Thyroid gland (tissue), 4 donors: ENCODE measurements at regions not wholly inside any gene's neighbourhood (a gene's known extent, or its start where the extent isn't known, plus 50 kb on each side); places are given as distances from the start of the nearest gene placed in this dataset.

Experiments used
- DNase-seq, 2 donors: peaks; one replicate each; pipeline ENCODE4 v3.0.0-alpha.2; 2019
- H3K27ac ChIP-seq, 3 donors: fragments of 200-600 bp; sonication (generic); 1 replicate in 2 of 3; 2 replicates in 1 of 3; pipeline ENCODE4 v1.5.1; 2016 to 2019; ENCODE audit warnings: mild to moderate bottlenecking in 1 of 3, moderate library complexity in 1 of 3
- H3K27me3 ChIP-seq: fragments of 200-600 bp; sonication (generic); one replicate; pipeline ENCODE4 v1.5.1; 2019
- H3K36me3 ChIP-seq, 2 donors: fragments of 200-600 bp; sonication (generic); one replicate each; pipeline ENCODE4 v1.5.1; 2016 to 2019
- H3K4me1 ChIP-seq, 2 donors: fragments of 200-600 bp; sonication (generic); one replicate each; pipeline ENCODE4 v1.5.1; 2017 to 2019
- H3K4me3 ChIP-seq, 3 donors: fragments of 200-600 bp; sonication (generic); replicated peaks in 1 of 3; 1 replicate in 2 of 3; 2 replicates in 1 of 3; pipeline ENCODE4 v1.5.1; 2016; ENCODE audit warnings: mild to moderate bottlenecking in 1 of 3
- H3K9me3 ChIP-seq: fragments of 200-600 bp; sonication (generic); one replicate; pipeline ENCODE4 v1.5.1; 2017
- POLR2A ChIP-seq, 2 donors: fragments of 450-650 bp; IDR thresholded peaks; one replicate each; pipeline ENCODE4 v1.6.1; 2017; ENCODE audit warnings: antibody characterized with exemption in 2 of 2, mild to moderate bottlenecking in 2 of 2, moderate library complexity in 1 of 2
- WGBS, 2 donors: methylation state at CpG; one replicate each; pipeline ENCODE4 v1.1.5; 2017; 5-methylcytosine and 5-hydroxymethylcytosine counted together
- intact Hi-C: fragments of 100-400 bp; cut with DNase I; formaldehyde crosslinking; loops from one replicate; pipeline ENCODE4 v1.15.1; 2023
- TF ChIP-seq, protein P1 (sequence below), 6 experiments: fragments of 200-600 bp in 3 of 6; fragments of 450-650 bp in 3 of 6; sonication (generic) in 3 of 6; IDR thresholded peaks; one replicate each; pipeline ENCODE4 v1.5.1; 2016 to 2019; ENCODE audit warnings: antibody characterized with exemption in 6 of 6, mild to moderate bottlenecking in 2 of 6, inconsistent platforms in 1 of 6, moderate library complexity in 1 of 6

GRCh38 chr12:13769273-13769672 lies 212.1 kb downstream of the GRIN2B start:
- intact Hi-C loops: no loop called here
- WGBS, 2 donors: 80 to 86% methylated on average over 4 of the region's 4 CpGs
- no peaks in the 10 kb centered on the region for H3K9me3 ChIP-seq

GRCh38 chr12:13764748-13765147 lies 216.7 kb downstream of the GRIN2B start:
- no peak overlapping the region for H3K4me3 ChIP-seq
- intact Hi-C loops: no loop called here
- no peaks in the 10 kb centered on the region for H3K9me3 ChIP-seq
- no peaks in the 10 kb centered on the region for H3K36me3 ChIP-seq
- no peaks in the 10 kb centered on the region for H3K27me3 ChIP-seq
- 73% methylated on average over 6 of the region's 6 CpGs for WGBS, 2 donors
- H3K27ac ChIP-seq: no peak overlapping the region
- DNase-seq: no peak
- no peak for TF ChIP-seq POLR2A (IDR thresholded peaks at IDR 0.05)
- TF ChIP-seq, protein P1, sequence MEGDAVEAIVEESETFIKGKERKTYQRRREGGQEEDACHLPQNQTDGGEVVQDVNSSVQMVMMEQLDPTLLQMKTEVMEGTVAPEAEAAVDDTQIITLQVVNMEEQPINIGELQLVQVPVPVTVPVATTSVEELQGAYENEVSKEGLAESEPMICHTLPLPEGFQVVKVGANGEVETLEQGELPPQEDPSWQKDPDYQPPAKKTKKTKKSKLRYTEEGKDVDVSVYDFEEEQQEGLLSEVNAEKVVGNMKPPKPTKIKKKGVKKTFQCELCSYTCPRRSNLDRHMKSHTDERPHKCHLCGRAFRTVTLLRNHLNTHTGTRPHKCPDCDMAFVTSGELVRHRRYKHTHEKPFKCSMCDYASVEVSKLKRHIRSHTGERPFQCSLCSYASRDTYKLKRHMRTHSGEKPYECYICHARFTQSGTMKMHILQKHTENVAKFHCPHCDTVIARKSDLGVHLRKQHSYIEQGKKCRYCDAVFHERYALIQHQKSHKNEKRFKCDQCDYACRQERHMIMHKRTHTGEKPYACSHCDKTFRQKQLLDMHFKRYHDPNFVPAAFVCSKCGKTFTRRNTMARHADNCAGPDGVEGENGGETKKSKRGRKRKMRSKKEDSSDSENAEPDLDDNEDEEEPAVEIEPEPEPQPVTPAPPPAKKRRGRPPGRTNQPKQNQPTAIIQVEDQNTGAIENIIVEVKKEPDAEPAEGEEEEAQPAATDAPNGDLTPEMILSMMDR (IDR thresholded peaks at IDR 0.05): no peak
- H3K4me1 ChIP-seq: no peaks in the 10 kb centered on the region

More at GRCh38 chr12:13769273-13769672, 212.1 kb downstream of the GRIN2B start:
- H3K4me1 ChIP-seq: no peaks in the 10 kb centered on the region
- TF ChIP-seq, protein P1 (IDR thresholded peaks at IDR 0.05): no peak
- TF ChIP-seq POLR2A (IDR thresholded peaks at IDR 0.05): no peak
- no peaks in the 10 kb centered on the region for H3K36me3 ChIP-seq
- no peak for DNase-seq
- no peaks in the 10 kb centered on the region for H3K27me3 ChIP-seq
- no peak overlapping the region for H3K27ac ChIP-seq
- H3K4me3 ChIP-seq: no peak overlapping the region

DNA sequence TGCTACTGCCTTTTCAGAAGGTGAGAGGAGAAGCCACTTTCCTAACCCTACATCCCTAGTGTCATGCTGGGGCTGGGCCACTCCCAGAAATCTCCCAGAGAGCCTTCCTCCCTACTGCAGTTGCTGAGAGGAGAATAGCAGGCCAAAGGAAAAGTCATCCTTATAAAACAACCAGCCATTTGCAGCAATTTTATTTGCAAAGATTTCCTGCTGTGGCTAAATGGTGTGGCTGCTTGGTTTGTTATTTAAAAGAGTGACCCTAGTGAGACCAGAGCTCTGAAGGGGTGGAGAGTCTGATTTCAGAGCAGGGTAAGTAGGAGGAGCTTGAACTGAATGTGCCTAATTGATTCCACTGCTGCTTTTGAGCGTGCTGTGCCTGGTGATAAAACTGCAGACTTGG lies 232.0 kb downstream of the GRIN2B start:
- H3K4me1 ChIP-seq: no peaks in the 10 kb centered on the region
- WGBS, 2 donors: 61 to 74% methylated on average over 1 of the region's 1 CpG
- no peak overlapping the region for H3K27ac ChIP-seq
- no peak for TF ChIP-seq POLR2A (IDR thresholded peaks at IDR 0.05)
- TF ChIP-seq, protein P1 (IDR thresholded peaks at IDR 0.05): no peak
- H3K9me3 ChIP-seq: no peaks in the 10 kb centered on the region
- DNase-seq: no peak
- H3K27me3 ChIP-seq: no peaks in the 10 kb centered on the region
- intact Hi-C loops: no loop called here
- H3K36me3 ChIP-seq: no peaks in the 10 kb centered on the region
- no peak overlapping the region for H3K4me3 ChIP-seq

- Histone ChIP-seq H3K36me3 (no peaks in the 10 kb centered on the region), H3K9me3 (no peaks in the 10 kb centered on the region), H3K27ac (no peak overlapping the region), H3K4me3 (no peak overlapping the region), H3K4me1 (no peaks in the 10 kb centered on the region), H3K27me3 (no peaks in the 10 kb centered on the region)
- TF ChIP-seq POLR2A (IDR thresholded peaks at IDR 0.05): no peak
- TF ChIP-seq, protein P1 (IDR thresholded peaks at IDR 0.05): no peak
- WGBS, 2 donors: 66 to 74% methylated on average over 6 of the region's 6 CpGs
- no peak for DNase-seq
- intact Hi-C loops: no loop called here
Measured at GRCh38 chr12:13745111-13745860, 236.1 kb downstream of the GRIN2B start.

DNA sequence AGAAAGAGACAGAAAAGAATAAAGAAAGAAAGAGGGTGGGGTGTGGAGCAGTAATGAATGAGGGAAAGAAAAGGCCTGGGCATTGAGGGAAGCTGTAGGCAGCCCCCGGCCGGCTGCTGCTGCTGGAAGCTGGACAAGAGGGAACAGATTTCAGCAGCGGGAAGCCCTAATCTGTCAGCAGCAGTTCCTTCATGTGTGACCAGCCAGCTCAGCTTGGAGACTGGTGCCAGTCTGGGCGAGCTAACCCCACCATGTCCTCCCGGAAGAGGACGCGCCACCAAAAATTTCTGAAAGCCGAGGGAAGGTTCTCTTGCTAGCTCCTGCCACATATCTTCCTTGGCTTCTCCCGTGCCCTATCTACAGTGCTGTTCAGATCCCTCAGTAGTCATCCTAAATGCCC lies 236.8 kb downstream of the GRIN2B start:
- Histone ChIP-seq H3K36me3 (no peaks in the 10 kb centered on the region), H3K9me3 (no peaks in the 10 kb centered on the region), H3K27ac (no peak overlapping the region), H3K4me1 (no peaks in the 10 kb centered on the region), H3K4me3 (no peak overlapping the region), H3K27me3 (no peaks in the 10 kb centered on the region)
- no peak for TF ChIP-seq POLR2A (IDR thresholded peaks at IDR 0.05)
- TF ChIP-seq, protein P1 (IDR thresholded peaks at IDR 0.05): no peak
- DNase-seq: no peak
- WGBS, 2 donors: 71 to 75% methylated on average over 9 of the region's 9 CpGs
- intact Hi-C loops: no loop called here
